ENCODE measurements at regions not wholly inside any gene's neighbourhood (a gene's known extent, or its start where the extent isn't known, plus 50 kb on each side); places are given as distances from the start of the nearest gene placed in this dataset.

DNA sequence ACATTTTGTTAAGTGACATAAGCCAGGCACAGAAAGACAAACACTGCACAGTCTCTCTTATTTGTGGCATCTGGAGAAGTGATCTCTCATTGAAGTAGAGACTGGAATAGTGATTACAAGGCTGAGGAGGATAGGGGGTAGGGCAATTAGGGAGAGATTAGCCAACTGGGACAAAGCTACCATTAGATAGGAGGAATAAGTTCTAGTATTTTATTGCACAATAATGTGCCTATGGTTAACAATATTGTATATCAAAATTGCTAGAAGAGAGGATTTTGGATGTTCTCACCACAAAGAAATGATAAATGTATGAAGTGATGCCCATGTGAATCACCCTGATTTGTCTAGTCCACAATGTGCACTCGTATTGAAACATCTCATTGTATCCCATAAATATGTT is 281.8 kb downstream of the MTRR start:
- DNase-seq: no peak

DNA sequence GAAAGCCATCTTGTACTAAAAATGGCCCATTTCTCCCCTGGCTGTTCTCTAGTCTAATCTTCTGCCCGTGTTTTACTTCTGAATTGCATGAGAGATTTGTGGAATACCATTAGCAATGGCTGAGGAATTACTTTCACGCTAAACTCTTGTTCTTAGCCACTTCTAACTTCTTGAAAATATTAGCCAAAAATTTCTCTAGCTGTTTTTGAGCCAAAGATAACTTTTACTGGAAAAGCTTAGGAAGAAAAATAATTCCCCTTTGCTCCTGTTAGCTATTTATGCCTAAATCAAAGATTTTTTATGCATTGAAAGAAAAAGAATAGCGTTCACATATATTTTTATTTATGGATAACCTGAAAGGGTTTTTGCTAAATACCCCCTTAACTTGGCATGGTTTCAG is 287.8 kb downstream of the MTRR start:
- no peak for DNase-seq

DNA sequence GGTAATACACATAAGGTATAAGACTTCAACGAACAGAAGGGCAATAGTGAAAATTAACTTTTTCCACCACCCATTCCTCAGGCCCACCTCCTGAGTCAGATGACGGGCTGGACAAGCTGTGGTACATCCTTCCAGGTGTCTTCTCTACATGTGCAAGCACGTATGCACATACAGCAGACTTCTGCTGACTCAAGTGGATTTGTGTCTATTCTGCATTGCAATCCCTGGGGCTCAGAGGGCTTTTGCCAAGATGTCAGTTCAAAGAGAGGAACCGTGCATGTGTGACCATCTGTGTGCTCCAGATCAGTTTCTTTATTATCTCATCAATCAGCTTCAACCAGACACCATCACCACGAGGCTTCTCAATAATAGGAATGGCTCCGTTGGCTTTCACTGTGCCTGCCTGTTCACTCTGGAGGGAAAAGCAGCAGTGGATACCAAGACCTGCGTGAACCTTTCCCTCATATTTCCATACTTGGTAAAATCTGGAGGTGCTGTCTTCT is 288.4 kb downstream of the MTRR start:
- no peak for DNase-seq

DNA sequence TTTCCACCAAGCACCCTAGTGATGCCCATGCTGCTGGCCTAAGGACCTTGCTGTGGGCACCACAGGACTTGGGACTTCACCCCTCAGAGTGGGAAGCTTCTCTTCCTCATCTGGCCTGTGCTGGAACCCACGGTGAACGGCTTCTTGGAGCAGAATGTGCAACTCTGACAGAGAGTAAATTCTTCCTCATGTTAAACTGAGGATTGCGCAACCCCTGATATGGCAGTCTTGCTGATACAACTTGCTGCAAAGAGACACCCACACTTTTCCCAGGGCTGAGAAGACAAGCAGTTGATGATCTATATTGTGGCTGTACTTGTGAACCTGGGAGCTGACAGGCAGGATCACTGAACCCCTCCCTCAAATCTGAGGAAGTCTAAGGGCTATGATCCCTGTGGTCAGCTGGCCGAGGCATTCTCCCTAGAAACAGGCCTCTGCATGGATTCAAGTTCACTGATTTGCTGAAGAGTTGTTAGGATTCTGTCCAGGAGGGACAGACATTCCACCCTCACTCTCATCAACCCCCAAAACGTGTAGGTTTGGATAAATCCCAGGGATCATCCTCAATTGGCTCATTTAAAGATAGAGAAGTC is 307.2 kb downstream of the MTRR start:
- no peak for DNase-seq

DNA sequence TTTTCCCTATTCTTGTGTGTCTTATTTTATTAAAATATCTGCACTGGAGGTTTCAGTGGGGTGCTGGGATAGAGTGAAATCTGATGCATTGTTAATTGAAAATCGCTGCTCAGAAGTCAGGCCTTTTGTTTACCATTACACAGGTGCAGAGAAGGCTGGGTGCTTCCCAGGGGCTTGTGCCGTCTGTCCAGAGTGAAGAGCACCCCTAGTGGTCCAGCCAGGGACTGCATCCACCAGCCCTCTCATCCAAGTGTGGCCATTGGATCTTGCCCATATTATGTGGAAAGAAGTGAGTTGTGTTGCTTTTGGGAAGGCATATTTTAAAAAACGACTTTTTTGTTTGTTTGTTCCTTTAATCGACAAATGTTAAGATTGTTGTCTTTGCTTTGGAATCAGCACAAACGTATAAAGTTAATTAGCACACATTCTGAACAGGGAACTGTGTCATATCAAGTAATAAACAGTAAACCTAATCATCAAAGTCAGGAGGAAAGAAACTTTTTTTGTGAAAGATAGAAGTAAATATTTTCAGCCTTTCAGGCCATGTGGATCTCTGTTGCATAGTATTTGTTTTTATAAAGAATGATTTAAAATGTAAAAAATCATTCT is 315.6 kb downstream of the MTRR start:
- peak; percentile 24 for DNase-seq

DNA sequence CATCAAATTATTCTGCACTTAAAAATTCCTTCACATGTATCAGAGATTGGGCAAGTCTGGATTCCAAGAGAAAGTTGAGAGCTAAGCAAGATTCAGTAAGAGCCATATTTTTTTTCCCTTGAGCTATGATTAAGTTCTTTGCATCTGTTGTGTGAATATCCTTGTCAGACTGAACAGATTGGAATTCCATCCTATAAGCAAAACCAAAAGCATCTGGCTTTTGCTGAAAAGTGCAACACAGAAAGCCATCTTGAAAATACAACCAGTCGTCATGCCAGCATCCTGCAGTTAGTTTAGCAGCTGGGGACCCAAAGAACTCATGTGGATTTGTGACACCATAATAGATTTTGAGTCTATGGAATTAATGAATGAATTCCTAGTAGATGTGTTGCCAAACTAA is 316.9 kb downstream of the MTRR start:
- no peak for DNase-seq

DNA sequence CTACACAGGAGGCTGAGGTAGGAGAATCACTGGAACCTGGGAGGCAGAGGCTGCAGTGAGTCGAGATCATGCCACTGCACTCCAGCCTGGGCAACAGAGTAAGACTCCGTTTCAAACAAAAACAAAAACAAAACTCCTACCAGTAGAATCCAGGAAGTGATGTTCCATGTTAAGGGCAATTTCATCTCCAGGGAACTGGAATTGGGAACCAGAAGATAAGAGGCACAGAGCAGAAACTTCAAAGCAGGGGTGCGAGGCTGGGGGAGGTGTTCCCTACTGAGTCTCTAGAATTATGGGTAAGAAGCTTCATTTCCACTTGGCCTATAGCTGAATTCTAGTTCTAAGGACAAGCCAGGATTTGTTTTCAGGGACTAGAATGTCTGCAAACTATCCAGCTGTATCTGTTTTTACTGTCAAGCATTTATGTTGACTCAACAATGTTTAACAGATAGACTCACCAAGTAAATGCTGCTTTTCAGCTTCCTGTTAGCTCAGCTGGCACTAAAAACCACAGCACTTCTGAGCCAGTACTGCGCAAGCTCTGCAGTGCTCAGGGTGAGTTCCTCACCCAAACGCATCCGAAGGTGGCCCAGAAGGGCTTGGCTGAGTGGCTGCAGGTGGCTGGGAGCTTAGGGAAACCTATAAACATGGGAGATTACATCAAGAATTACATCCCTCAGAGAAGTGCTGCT is 320.1 kb downstream of the MTRR start:
- no peak for DNase-seq

DNA sequence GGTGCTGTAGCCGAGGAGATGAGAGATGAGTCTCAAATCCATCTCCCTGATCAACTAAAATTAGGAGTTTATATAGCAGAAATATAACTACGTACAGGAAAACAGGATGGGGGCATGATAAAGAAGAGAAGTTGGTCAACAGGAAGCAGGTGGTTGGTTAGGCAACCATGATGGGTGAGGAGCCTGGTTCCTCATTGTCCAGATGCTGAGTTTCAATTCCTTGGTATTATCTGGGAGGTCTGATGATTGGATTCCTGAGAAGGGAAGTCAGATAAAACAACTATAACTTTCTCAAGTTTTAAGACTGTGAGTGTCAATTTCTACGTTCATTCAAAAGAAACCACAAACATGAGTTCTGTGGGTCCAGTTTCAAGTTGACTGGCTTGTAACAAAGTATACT is 323.9 kb downstream of the MTRR start:
- DNase-seq: no peak

DNA sequence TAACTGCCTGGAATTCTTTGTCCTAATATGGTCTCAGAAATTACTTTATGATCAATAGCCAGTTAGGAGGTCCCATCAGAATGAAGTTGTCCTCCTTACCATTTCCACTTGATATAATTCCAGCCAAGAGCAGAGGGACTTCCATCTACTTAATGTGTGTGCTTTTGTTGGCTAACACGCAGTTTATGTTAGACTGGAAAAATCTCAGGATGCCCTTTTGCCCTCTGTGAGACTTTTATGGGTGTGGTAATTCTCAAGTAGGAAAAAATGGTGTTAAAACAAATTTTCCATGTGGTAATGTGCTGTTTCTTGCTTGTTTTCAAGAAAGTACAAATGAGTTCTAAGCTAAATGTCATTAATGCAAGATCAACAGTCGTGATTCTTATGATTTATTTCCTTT is 327.1 kb downstream of the MTRR start:
- no peak for DNase-seq

DNA sequence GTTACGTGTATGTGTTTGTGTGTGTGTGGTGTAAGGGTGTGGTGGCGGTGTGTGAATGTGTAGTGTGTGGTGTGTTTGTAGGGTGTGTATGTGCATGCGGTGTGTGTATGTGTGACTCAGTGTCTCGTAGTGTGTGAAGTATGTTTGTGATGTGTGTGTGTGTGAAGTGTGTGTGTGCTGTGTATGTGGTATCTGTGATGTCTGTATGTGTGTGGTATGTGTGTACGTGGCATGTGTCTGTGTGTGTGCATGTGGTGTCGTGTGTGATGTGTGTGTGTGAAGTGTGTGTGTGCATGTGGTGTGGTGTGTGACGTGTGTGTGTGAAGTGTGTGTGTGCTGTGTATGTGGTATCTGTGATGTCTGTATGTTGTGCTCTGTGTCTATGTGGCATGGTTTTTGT is 339.4 kb downstream of the MTRR start:
- no peak for DNase-seq

DNA sequence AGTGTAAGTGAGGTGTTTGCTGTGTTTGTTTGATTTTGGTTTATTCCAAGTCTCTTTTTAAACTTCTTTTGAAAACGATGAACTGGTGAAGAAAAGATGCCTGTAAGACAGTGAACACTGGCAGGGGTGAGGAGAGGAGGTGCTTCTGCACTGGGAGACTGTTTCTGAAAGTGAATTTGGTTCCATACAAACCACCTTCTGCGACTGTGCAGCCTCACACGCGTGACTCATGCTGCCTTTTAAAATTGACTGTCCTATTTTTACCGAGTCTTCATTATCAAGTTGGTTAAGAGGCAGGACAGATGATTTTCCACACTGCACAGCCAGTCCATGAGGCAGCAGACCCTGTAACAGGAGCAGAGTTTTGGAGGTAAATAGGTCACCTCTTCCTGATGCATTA is 340.6 kb downstream of the MTRR start:
- no peak for DNase-seq

DNA sequence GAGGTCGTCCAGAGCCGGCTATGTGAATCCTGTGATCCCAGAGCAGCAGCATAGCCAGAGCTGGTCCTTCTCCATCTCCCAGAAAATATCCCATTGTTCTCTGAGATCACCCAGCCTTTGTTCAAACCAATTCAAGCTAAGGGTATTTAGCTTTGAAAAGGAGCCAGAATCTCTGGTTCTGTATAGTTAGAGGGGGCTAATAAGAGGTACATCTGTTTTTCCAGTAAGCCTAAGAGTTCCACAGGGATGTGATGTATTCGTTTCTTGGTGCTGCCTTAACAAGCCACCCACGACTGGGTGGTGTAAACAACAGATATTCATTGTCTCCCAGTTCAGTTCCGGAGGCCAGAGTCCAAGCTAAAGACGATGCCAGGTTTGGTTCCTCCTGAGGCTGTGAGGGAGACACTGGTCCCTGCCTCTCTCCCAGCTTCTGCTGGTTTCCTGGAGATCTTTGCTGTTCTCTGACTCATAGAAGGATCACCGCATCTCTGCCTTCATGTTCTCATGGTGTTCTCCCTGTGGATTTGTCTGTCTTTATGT is 344.8 kb downstream of the MTRR start:
- no peak for DNase-seq

DNA sequence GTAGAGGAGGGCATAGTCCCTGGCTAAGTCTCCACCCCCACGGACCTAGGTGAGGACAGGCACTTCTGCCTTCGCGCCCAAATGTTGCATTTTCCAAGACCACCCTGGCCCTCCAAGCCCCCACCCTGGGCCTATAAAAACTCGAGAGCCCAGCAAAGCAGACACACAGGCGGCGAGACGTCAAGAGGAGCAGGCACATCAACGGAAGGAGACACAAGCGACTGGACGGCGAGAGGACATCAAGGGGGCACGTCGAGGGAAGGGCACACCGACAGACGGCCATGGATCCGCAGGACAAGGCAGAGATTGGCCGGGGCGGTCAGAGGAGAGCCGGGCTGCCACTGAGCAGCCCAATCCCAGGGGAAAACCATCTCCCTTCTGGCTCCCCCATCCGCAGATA is 348.0 kb downstream of the MTRR start:
- no peak for DNase-seq

DNA sequence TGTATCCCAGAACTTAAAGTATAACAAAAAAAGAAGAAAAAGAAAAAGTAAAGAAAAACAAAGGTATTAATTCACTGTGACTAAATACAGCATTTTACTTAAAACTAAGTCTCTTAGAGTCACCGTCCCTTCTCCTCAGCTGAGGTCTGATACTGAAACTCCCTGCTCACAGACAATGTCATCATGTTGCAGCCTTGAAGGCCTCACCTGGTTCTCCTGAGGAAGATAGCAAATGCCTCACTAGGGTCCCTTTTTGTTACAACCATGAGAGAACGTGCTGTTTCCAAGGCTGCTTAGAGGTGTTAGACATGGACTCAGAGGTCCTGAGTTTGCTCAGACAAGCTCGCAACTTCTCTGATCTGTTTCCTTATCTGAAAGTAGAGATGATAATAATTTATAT is 357.2 kb downstream of the MTRR start:
- DNase-seq: no peak

DNA sequence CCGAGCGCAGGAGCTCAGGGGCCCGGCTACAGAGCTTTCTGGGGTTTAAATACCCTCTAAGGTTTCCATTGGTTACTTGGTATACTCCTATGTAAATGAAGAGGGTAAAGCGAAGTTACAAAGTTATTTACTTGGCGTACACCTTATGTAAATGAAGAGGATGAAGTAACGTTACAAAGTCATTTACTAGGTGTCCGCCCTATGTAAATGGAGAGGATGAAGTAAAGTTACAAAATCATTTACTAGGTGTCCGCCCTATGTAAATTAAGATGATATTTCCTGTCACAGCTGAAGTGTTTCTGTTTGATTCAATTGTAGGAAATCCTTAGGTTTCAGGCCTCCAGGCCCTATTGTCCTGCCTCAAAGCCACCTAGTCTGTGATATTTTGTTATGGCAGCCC is 358.2 kb downstream of the MTRR start:
- no peak for DNase-seq

DNA sequence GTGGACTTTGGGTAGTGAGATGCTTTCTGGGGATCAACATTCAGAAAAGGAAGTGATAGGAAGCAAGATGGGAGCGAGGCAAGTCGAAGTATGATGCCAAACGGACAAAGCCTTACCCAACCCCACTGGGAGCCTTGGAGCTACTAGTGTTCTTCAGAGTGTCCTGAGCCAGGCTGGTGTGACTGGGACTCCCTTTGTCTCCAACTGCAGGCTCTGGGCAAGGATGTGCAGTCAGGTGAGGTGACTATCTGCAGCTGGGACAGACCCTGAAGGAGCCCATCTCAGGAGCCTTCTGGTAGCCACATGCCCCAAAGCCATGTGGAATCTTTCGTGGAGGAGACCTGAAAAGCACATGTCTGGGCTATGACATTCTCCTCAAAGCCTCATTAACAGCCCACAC is 360.6 kb downstream of the MTRR start:
- DNase-seq: no peak

DNA sequence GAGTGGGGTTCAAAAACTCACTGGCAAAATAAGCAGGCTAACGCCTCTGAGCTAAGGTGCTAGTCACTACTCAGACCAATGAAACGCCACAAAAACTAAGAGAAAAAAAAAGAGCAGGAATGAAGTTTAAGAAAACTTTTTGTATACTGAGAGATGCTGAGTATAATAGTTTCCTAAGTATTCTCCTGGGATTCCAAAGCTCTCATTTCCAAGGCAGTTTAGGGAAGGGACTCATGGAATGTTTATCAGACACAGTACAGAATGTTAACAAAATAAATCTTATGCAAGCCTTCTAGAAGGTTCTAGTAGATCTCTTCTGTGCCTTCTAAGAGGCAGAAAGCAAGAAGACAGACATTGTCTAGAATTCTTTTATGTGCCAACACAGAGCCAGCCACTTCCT is 361.9 kb downstream of the MTRR start:
- DNase-seq: no peak

DNA sequence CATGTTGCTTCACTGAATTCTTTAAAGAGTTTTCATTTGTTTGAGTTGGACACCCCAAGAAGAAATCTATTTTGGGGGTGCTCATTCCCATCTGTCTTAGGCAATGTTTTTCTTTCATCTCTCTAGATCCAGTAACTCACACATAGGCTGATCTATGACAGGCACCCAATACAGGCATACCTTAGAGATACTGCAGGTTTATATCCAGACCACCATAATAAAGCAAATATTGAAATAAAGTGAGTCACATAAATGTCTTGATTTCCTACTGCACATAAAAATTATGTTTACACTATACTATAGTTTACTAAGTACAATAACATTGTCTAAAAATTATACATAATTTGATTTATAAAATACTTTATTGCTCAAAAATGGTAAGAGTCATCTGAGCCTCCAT is 364.5 kb downstream of the MTRR start:
- DNase-seq: no peak

DNA sequence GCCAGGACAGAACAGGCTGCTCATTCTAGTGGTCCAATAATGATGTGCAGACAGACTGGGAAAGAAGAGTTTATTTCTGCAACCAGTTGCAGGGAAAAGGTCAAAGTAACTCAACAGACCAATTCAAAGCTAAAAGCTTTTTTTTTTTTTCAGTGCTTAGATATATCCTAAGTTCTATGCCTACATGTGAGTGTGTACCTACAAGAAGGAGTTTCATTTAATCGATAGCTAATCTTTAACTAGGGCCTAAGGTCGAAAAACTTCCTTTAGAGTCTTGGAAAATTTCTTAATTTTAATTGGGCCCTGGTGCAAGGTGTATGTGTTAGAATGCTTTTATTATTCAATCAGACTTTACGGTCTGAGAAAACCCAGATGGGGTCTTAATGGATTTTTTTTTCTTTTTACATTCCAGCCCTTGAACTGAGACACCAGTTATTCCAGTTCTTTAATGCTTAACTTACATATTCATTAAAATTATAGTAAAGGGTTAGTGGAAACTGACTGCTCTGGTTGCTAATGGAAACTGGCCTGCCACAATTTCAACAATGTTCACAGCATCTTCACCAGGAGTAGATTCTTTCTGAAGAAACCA is 365.3 kb downstream of the MTRR start:
- DNase-seq: no peak

DNA sequence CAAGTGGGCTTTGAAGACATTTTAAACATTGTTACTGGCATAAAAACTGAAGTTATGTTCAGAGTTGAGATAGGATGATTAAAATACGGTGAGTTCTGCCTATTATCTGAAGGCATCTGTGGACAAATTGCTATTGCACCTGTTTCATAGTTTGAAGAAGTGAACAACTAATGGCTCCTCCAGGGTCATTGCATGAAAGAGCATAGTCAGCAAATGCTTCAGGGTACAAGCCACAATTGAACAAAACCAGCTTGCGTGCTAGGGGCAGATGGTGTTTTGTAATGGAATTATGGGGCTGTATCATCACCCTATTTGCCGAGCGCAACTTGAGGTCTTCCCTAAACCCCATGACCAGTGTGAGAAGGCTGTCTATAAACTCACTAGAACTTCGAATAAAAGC is 369.1 kb downstream of the MTRR start:
- no peak for DNase-seq

DNA sequence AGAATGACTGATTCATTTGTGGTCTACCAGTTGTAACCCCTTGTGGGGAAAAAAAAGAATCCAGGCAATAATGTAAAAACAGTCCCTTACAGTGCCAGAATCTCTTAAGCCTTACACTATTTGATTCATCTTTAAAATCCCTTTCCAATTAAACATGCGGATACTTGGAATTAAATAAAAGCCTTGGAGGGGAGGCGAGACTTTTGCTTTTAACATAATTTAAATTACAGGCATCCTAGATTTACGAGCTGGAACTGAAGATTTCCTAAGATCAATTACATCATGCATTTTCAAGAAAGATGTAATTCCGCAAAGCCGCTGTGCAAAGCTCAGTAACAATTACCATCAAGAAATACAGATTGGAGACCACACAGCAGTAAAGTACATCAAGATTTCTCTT is 370.2 kb downstream of the MTRR start:
- no peak for DNase-seq

DNA sequence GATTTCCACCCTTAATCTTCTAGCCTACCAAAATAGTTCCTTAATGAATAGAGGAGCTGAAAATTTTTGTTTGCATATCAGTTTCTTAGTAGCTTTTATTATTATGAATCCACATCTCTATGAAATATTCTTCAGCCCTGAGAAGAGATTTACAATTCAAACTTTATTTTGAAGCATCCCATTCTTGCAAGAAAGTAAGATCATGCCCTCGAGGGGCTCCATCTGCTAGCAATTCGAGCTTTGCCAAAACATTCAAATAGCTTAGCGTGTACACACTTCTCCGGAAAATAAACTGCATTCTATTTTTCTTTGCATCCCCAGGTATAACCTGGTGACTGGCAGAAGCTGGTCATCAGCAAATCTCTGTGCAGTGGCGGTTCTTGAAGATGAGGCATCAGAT is 370.7 kb downstream of the MTRR start:
- no peak for DNase-seq

DNA sequence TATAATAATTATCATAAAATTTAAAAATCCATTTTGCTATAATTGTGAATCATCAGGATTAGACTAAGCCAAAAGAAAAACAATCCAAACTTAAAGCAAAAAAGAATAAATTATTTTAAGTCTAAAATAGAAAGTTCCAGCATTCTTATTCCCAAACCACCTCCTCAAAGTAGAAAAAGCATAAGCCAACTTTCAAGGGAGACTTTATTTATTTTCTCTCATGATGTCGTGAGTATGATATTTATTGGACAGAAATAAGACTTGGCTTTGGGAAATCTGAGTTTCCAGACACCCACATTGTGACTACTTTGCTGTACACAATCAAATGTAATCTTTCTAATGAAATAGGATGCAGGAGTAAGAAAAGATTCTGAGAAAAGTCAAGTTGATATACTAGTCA is 372.1 kb downstream of the MTRR start:
- no peak for DNase-seq

DNA sequence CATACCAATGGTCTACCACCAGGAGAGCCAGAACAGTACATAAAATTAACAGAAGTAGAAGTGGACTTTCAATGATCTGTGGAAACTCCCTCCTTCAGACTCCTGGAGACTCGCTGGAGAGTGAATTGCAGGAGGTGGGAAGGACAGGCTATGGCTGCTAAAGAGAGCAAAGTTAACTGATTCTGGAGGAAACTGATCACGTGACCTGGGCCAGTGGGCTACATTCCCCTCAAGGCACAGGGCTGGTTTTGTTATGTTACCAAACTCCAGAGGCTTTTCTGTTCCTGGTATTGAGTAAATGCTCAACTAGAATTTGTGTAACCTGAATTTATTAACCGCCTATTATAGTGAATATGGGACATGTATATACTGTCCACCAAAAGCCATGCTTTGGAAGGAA is 372.6 kb downstream of the MTRR start:
- no peak for DNase-seq
